Peyer's patch (tissue), 4 donors: ENCODE measurements at regions not wholly inside any gene's neighbourhood (a gene's known extent, or its start where the extent isn't known, plus 50 kb on each side); places are given as distances from the start of the nearest gene placed in this dataset.

Experiments used
- CTCF ChIP-seq, 6 experiments: fragments of 450-650 bp in 4 of 6; fragments of 200-600 bp in 2 of 6; sonication (generic) in 1 of 6; IDR thresholded peaks; one replicate each; pipeline ENCODE4 v1.5.1; 2017 to 2019; ENCODE audit warnings: antibody characterized with exemption in 6 of 6, mild to moderate bottlenecking in 3 of 6, moderate library complexity in 1 of 6
- POLR2A ChIP-seq, 2 donors: fragments of 450-650 bp; IDR thresholded peaks; one replicate each; pipeline ENCODE4 v1.5.1; 2017; ENCODE audit warnings: antibody characterized with exemption in 2 of 2, mild to moderate bottlenecking in 2 of 2, moderate library complexity in 2 of 2

- no peak for TF ChIP-seq POLR2A (IDR thresholded peaks at IDR 0.05)
- TF ChIP-seq CTCF (IDR thresholded peaks at IDR 0.05), result no peak
These were observed 503.7 kb downstream of the SLC6A15 start for GRCh38 chr12:84408936-84409335.
